Keratinocyte (primary cell): ENCODE measurements at regions not wholly inside any gene's neighbourhood (a gene's known extent, or its start where the extent isn't known, plus 50 kb on each side); places are given as distances from the start of the nearest gene placed in this dataset.

Experiments
- DNase-seq: peaks from one replicate; pipeline ENCODE4 v3.0.0-alpha.2; 2011; ENCODE audit warnings: low read depth, missing footprints, low spot score
- FAIRE-seq: peaks from 2 replicates; lab custom pipeline; 2011; peaks lifted over from hg19 to GRCh38; lab: Jason Lieb, UNC
- H2AFZ ChIP-seq: 2 replicates; pipeline ENCODE4 v1.6.0; 2012; ENCODE audit warnings: low read length, control low read depth, inconsistent platforms; ENCODE audit not compliant: control insufficient read depth
- H3K27ac ChIP-seq: 2 replicates; pipeline ENCODE4 v1.5.1; 2011; ENCODE audit warnings: low read length; ENCODE audit not compliant: control insufficient read depth, insufficient read depth
- H3K27me3 ChIP-seq: 3 replicates; pipeline ENCODE4 v1.6.0; 2011; ENCODE audit warnings: low read length; ENCODE audit not compliant: control insufficient read depth, insufficient read depth; ENCODE audit errors: extremely low read depth
- H3K36me3 ChIP-seq, 2 experiments: 2 replicates in 1 of 2; 3 replicates in 1 of 2; pipeline ENCODE4 v1.5.1; 2011; ENCODE audit warnings: low read length in 2 of 2, mild to moderate bottlenecking in 1 of 2; ENCODE audit not compliant: control insufficient read depth in 2 of 2, insufficient read depth in 2 of 2; ENCODE audit errors: extremely low read depth in 1 of 2
- H3K4me1 ChIP-seq: 3 replicates; pipeline ENCODE4 v1.5.1; 2011; ENCODE audit warnings: low read length; ENCODE audit not compliant: control insufficient read depth, insufficient read depth; ENCODE audit errors: extremely low read depth
- H3K4me2 ChIP-seq: 3 replicates; pipeline ENCODE4 v1.6.0; 2011; ENCODE audit warnings: low read depth, low read length; ENCODE audit not compliant: control insufficient read depth, insufficient read depth; ENCODE audit errors: extremely low read depth
- H3K4me3 ChIP-seq, 3 experiments: fragments of 200-600 bp in 1 of 3; sonication (generic) in 1 of 3; 2 replicates in 2 of 3; 3 replicates in 1 of 3; pipeline ENCODE4 v1.5.1; 2011 to 2016; ENCODE audit warnings: low read length in 3 of 3, mild to moderate bottlenecking in 3 of 3, control low read depth in 2 of 3, inconsistent platforms in 1 of 3, low read depth in 1 of 3, mixed read lengths in 1 of 3, mixed run types in 1 of 3, moderate library complexity in 1 of 3; ENCODE audit not compliant: control insufficient read depth in 2 of 3, insufficient read depth in 2 of 3; ENCODE audit errors: extremely low read depth in 1 of 3
- H3K79me2 ChIP-seq: 2 replicates; pipeline ENCODE4 v1.6.0; 2012; ENCODE audit warnings: low read length; ENCODE audit not compliant: control insufficient read depth, insufficient read depth
- H3K9ac ChIP-seq: 3 replicates; pipeline ENCODE4 v1.6.0; 2011; ENCODE audit warnings: low read length; ENCODE audit not compliant: control insufficient read depth, insufficient read depth; ENCODE audit errors: extremely low read depth
- H3K9me1 ChIP-seq: 3 replicates; pipeline ENCODE4 v1.6.0; 2011; ENCODE audit warnings: low read length; ENCODE audit not compliant: control insufficient read depth, insufficient read depth; ENCODE audit errors: extremely low read depth
- H3K9me3 ChIP-seq: 2 replicates; pipeline ENCODE4 v1.5.1; 2012; ENCODE audit warnings: low read depth, low read length; ENCODE audit not compliant: control insufficient read depth
- H4K20me1 ChIP-seq: 3 replicates; pipeline ENCODE4 v1.6.0; 2011; ENCODE audit warnings: low read length; ENCODE audit not compliant: control insufficient read depth, insufficient read depth; ENCODE audit errors: extremely low read depth
- CTCF ChIP-seq, 3 experiments: IDR thresholded peaks in 1 of 3; conservative IDR thresholded peaks in 1 of 3; optimal IDR thresholded peaks in 1 of 3; 2 replicates in 2 of 3; 3 replicates in 1 of 3; pipeline versions ENCODE3 to v1.5.1; 2011; ENCODE audit warnings: low read length in 3 of 3, mild to moderate bottlenecking in 3 of 3, moderate library complexity in 2 of 3, control low read depth in 1 of 3, inconsistent platforms in 1 of 3; ENCODE audit not compliant: insufficient read depth in 2 of 3; ENCODE audit errors: extremely low read depth in 1 of 3
- EZH2 ChIP-seq: IDR thresholded peaks from one replicate; pipeline ENCODE4 v1.6.1; 2012; ENCODE audit warnings: inconsistent platforms, mild to moderate bottlenecking, low read length, moderate library complexity
- dilution Hi-C: fragments of 300-500 bp; cut with MboI; formaldehyde crosslinking; loops from one replicate; pipeline ENCODE4 v1.7.0; 2020; ENCODE audit warnings: low sequenced_read_pairs; ENCODE audit not compliant: extremely low pct_ligation_motif_present

- Histone ChIP-seq H3K9me1 (no peaks in the 10 kb centered on the region), H3K9ac (no peak overlapping the region), H3K4me2 (no peak overlapping the region), H3K27ac (no peak overlapping the region), H3K4me1 (no peaks in the 10 kb centered on the region), H3K27me3 (no peaks in the 10 kb centered on the region), H3K4me3 (no peak overlapping the region), H2AFZ (no peak overlapping the region), H3K36me3 (no peaks in the 10 kb centered on the region), H4K20me1 (no peaks in the 10 kb centered on the region), H3K9me3 (no peaks in the 10 kb centered on the region), H3K79me2 (no peaks in the 10 kb centered on the region)
- DNase-seq, result no peak
- TF ChIP-seq EZH2 (no peak), CTCF (optimal IDR thresholded peaks at IDR 0.05 in 1 of 3, IDR thresholded peaks at IDR 0.05 in 1 of 3, conservative IDR thresholded peaks at IDR 0.05 in 1 of 3; ENCODE audit: extremely low read depth in 1 of 3, insufficient read depth in 2 of 3, low read length in 3 of 3) (no peak)
- no peak for FAIRE-seq
- dilution Hi-C loops, result no loop called here
Measured at GRCh38 chr6:9007027-9007426, 571.7 kb upstream of the SLC35B3 start.

GRCh38 chr6:9002833-9003232, 567.5 kb upstream of the SLC35B3 start:
- DNase-seq, result no peak
- Histone ChIP-seq H3K4me3 (no peak overlapping the region), H3K27ac (no peak overlapping the region), H3K27me3 (no peaks in the 10 kb centered on the region), H4K20me1 (no peaks in the 10 kb centered on the region), H3K9ac (no peak overlapping the region), H3K4me2 (no peak overlapping the region), H3K9me1 (no peaks in the 10 kb centered on the region), H3K36me3 (no peaks in the 10 kb centered on the region), H3K4me1 (no peaks in the 10 kb centered on the region), H3K79me2 (no peaks in the 10 kb centered on the region), H3K9me3 (no peaks in the 10 kb centered on the region), H2AFZ (no peak overlapping the region)
- FAIRE-seq, result peak; percentile 60
- dilution Hi-C loops, result no loop called here
- TF ChIP-seq CTCF (optimal IDR thresholded peaks at IDR 0.05 in 1 of 3, IDR thresholded peaks at IDR 0.05 in 1 of 3, conservative IDR thresholded peaks at IDR 0.05 in 1 of 3; ENCODE audit: extremely low read depth in 1 of 3, insufficient read depth in 2 of 3, low read length in 3 of 3) (no peak), EZH2 (no peak)
